Forelimb muscle (tissue), 1 donor: ENCODE measurements at regions not wholly inside any gene's neighbourhood (a gene's known extent, or its start where the extent isn't known, plus 50 kb on each side); places are given as distances from the start of the nearest gene placed in this dataset.
"Not testable (repeated sequence)": the region's sequence is repeated elsewhere in the genome, so short reads cannot be mapped to it uniquely, and the experiment has no call there.

Experiments
- DNase-seq: peaks from one replicate; pipeline ENCODE4 v3.0.0-alpha.2; 2013; ENCODE audit warnings: low read depth

- DNase-seq: no peak
These were observed 208.1 kb downstream of the OPA1 start for GRCh38 chr3:193801097-193801496.

DNA sequence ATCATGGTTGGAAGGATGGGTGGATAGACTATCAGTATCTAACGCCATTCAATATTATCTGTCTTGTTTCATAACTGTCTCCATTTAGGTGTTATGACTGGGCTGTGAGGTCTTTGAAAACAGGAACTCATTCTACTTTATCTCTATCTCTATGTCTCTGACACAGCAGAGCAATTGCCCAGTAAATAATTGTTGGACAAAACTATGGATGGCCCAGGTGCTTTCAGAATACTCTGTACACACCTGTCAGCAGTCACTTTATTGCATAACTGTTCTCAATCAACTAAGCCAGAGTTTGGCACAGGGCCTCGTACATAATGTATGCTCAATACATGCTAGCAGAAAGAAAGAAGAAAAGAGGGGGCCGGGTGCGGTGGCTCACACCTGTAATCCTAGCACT is 210.3 kb downstream of the OPA1 start:
- no peak for DNase-seq

- DNase-seq: no peak
These were observed 212.4 kb downstream of the OPA1 start for GRCh38 chr3:193805448-193805847.

GRCh38 chr3:193808317-193808716 is 215.3 kb downstream of the OPA1 start:
- no peak for DNase-seq

DNA sequence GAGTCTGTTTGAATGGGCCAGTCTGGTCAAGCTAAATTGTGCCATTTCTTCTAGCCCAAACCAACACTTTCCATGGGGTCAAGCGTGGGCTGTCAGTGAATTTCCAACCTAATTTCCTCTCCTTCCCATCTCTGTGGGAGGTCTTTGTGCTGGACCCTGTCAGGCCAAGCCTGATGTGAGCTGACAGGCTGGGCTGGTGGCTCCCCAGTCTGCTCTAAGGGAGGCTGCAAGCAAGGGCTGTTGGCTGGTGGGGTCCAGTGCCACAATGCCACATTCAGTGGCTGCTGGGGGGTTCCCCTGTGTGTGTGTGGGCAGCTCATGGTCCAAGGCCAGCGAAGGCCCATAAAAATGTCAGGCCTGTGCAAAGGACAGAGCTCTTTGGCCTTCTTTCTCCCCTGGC is 216.1 kb downstream of the OPA1 start:
- no peak for DNase-seq

DNA sequence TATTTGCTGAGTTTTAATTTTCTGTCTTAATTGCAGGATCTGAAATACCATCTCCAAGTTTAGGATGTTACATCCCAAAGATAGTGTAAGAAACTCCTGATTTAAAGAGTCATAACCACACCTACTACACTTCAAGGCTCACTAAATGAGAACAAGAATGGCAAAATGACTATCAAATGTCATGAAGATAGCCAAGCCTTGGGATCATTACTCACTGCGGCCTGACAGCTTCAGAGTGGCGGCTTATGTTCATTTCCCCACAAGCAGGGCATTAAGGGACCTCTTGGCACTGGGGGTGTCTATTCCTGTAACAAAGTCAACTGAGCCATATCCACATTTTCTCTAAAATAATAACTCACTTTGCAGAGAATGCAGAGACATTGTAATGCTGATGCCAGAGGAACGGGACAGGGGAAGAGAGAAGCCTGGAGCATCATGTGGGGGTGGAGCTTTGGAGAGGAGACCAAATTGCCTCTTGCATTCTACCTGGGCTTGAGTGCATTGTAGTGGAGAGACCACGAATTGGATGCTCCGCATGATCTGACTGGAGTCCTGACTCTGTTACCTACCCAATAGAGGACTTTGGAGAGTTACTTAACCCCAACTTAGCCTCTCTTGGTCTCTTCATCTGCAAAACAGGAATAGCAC is 219.2 kb downstream of the OPA1 start:
- no peak for DNase-seq

DNA sequence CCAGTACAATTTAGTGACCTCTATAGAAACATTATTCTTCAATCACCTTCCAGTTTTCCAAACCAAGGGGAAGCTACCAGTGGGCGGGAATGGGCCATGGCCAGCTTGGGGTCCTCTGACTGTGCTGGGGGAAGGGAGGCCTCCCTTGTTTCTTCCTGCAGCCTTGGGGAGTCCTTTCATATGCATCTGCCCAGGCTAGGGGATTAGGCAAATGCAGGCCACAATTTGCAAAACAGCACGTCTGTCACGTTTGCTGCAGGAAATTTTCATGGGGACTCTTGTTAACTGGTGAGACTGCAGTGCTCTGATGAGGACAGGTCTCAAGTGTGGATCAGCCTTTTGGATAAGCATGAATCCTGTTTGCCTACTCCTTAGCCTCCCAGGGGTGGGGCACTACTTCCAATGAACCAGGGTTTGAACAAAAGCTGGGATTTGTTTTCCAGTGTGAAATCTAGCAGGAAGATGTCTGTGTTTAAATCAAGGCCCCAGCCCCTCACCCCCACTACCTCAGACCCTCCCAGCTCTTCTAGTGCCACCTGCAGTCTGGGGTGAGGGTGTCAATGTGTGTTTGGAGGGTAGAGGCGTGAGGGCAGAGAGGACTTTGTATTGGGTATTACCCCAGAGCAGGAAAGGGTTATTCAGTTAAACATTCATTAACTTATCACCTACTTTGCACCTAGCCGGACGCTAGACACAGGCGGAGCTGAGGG is 219.9 kb downstream of the OPA1 start:
- DNase-seq: no peak

GRCh38 chr3:193813501-193813830 is 220.5 kb downstream of the OPA1 start:
- DNase-seq: no peak

DNA sequence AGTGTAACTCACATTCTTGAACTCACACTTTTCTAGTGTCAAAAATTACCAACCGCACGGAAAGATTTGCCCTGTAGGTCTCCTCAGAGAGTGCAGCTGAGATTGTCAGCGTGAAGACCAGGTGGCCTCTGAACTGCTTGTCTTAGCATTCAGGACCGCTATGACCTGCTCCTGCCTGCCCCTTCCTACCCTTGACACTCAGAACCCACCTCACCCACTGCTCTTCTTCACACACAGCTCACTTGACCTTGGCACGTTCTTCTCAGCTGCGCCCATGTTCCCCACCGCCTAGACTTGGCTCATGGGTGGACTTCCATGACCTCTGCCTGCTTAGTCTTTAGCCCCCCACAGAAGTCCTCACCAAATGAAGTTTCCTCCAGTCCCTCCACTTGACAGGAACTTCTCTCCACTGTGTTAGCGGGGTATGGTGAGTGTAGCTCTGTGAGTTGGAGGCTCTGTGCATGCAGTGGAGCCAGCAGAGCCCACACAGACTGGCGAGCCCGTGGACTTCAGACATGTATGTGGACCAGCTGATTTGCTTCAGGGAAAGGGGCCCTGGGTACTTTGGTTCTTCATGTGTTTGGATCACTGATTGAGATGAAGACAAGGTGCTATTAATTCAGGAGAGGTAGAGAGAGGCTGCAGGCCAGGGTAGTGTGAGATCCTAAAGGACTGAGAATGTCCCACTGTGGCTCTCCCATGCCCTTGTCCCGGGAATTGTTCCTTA is 221.3 kb downstream of the OPA1 start:
- DNase-seq: no peak

DNA sequence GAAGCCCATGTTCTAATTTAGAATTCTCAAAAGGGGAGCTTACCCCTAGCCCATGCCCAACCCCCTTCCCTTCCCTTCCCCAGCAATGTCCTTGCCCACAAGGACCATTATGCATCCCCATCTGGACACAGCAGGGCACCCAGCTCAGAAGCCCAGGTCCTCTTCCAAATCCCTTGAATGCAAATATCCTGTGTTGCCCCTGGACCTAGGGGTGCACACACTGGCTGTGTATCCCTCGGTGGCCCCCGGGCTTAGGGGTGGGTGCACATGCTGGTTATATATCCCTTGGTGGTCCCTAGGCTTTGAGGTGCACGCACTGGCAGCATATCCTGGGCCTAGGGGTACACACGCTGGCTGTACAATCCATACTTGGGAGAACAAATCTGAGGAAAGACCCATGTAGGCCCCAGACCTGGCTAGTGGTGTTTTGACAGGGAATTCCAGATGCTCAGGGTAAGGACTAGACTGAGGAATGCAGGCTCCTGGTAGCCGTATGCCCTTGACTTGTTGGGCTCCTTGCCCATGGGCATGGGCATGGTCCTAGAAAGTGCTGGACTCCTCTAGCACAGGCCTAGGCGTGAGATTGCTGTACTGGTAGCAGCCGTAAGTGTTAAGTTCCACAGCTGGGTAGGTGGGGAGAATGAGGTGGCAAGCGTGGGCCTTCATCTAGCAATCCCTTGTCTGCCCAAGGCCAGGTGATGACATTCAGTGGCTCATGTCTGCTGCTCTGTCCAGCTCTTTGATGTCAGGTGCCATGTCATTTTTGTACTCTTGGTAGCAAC is 222.4 kb downstream of the OPA1 start:
- no peak for DNase-seq

- no peak for DNase-seq
These were observed 223.0 kb downstream of the OPA1 start for GRCh38 chr3:193816028-193816395.

DNA sequence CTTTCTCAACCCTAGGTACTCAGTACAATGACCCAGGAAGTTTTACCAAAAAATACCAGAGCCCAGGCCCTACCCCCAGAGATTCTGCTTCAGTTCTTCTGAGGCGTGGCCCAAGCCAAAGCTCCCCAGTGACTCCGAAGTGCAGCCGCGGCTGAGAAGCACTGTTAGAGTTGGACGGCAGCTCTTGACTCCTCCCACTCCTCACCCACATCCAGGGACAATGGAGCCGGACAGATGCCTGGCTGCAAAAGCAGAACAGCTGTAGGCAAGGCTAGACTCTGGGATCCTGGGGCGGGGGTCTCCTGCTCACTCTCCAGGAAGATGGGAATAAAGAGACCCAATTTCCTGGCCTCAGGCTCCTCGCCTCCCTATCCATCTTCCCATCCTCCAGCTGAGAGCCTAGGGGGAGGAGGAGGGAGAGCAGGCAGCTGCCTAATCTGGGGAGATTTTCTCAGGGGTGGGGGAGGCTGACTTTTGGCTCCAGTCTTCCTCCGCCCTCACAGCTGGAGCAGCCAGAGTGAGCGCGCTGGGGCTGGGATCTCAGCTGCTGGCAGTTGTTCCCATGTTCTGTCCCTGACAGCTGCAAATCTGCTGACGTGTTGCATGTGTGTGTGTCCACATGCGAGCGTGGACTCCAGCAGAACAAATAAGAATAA is 223.8 kb downstream of the OPA1 start:
- DNase-seq: peak; percentile 95

DNA sequence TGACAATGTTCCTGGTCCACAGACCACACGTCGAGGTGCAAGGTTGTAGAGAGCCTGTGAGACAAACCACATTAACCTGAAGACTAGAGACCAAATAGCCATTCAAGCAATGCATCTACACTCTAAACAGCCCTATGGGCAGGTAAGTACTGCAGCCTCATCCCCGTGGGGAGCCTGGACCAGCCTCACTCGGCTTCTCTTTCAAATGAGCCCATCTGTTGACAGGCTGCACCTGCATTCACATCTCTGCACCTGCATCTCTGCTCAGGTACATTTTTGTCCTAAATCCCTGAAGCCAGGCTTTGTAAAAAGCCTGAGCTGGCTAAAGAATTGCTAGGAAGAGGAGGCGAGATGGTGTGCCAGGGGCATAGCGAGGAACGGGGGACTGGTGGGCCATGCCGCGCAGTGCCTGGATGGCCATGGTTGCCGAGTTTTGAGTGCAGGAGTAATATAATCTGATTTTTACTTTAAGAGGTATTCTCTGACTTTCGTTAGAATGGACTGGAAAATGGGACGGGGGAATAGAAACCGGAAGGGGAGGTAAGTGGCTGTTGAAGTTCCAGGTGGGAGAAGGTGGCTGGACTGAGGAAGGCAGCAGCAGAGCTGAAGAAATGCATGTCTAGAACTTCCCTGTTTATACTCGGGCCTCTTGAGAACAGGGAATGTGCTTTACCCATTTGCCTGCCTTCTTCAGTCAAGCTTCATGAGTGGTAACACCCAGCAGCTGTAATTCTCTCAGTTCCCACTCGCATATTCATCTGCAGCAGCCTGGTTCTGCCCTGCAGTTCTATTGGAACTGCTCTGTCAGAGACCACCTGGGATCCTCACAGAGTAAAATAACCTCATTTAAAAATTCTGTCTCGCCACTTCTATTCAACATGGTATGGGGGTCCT is 226.4 kb downstream of the OPA1 start:
- DNase-seq: no peak

DNA sequence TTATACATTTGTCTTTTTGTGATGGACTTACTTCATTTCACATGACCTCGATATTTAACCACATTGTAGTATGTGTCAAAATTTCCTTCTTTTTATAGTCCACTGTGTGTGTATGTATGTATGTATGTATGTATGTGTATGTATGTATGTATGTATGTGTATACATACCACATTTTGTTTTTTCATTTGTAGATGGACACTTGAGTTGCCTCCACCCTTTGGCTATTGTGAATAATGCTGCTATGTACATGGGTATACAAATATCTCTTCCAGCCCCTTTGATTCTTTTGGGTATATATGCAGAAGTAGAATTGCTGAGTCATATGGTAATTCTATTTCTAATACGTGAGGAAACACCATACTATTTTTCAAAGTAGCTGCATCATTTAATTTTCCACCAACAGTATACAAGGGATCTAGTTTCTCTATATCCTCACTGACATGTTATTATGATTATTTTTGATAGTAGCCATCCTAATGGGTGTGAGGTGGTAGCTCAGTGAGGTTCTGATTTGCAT is 228.2 kb downstream of the OPA1 start:
- DNase-seq: no peak

DNA sequence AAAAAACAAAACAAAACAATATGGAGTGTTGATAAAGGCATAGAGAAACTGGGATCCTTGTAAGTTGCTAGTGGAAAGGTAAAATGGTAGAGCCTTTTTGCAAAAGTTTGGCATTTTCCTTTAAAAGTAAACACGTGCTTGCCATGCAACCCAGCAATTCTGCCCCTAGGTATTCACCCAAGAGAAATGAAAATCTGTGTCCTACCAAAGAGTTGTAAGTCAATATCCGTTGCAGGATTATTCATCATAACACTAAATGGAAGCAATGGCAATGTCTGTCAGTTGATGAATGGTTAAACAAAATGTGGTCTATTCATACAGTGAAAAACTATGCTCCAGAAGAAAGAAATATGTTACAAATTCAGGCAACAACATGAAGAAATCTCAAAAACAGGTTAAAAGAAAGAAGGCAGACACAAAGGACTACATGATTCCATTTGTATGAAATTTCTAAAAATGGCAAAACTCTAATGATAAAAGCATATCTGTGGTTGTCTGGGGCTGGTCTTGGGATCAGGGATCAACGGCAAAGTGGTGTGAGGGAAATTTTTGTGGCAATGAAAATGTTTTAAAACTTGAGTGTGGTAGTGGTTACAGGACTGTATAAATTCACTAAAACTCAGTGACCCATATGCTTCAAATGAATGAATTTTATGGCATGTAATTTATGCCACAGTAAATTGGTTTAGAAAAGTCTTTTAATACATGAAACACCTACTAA is 229.6 kb downstream of the OPA1 start:
- no peak for DNase-seq

GRCh38 chr3:193823213-193823605 is 230.2 kb downstream of the OPA1 start:
- DNase-seq: not testable (repeated sequence)

DNA sequence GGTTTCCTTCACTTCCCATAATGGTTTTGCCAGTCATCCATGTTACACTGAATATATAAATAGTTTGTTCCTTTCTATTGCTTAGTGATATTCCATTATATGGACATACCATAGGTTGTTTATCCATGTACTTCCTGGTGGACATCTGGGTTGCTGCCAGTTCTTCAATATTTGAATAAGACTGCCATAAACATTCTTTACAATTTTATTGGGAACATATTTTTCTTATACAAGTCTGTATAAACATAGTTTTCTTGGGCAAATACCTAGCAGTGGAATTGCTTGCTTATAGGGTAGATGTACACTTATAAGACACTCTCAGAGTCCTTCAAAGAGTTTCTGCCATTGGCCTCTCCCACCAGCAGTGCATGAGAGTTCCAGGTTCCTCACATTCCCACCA is 231.4 kb downstream of the OPA1 start:
- DNase-seq: no peak

GRCh38 chr3:193825617-193826016 is 232.6 kb downstream of the OPA1 start:
- no peak for DNase-seq

DNA sequence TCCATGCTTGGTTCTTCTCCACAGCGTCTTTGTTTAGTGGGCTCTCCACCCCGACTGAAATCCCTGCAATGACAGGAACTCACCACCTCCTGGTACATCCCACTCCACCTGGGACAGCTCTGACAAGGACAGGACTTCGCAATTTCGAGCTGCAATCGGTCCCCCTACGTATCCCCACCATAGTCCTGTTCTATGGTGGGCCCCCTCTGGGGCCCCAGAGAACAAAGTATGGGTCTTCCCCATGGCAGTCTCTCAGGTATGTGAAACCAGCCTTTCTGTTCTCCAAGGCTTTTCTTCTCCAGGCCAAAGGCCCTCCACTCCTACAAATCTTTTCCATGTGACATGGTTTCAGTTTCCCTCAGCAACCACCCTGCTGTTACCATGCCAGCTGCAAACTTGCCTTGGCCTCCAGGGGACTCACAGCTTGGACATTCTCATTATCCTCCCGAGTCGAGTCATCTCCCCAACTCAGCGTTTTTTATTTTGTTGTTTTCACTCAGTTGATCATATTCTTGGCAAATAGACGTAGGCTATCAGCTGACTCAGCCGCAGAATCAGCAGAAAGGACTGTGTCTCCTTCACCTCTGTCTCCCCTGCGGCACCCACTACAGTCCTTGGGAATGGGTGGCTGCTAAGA is 233.3 kb downstream of the OPA1 start:
- DNase-seq: no peak
